Calu3 (cell line): ENCODE measurements at regions not wholly inside any gene's neighbourhood (a gene's known extent, or its start where the extent isn't known, plus 50 kb on each side); places are given as distances from the start of the nearest gene placed in this dataset.
A peak's percentile ranks its signal among the peaks of the same experiment; 100 is the strongest.

Experiments
- BruUV-seq: library from RNA; stranded (reverse); fragments of 400-500 nt; replicated peaks from 2 replicates; lab custom pipeline; 2021; lab: Mats Ljungman, UMichigan
- CTCF ChIA-PET: fragments of 300-600 bp; sonication (Branson Sonifier 250); formaldehyde crosslinking; loops from one replicate; lab custom pipeline; 2022; ENCODE audit warnings: antibody characterized with exemption; lab: Charles Lee
- DNase-seq: peaks from one replicate; pipeline ENCODE4 v3.0.0; 2022
- H3K27ac Mint-ChIP-seq: one replicate; pipeline ENCODE4 v1.8.0; 2022; ENCODE audit warnings: mixed read lengths; ENCODE audit not compliant: unreplicated experiment
- H3K27me3 Mint-ChIP-seq: one replicate; pipeline ENCODE4 v1.8.0; 2022; ENCODE audit warnings: mixed read lengths; ENCODE audit not compliant: unreplicated experiment
- H3K36me3 Mint-ChIP-seq: one replicate; pipeline ENCODE4 v1.8.0; 2022; ENCODE audit warnings: mild to moderate bottlenecking, moderate library complexity, mixed read lengths; ENCODE audit not compliant: insufficient read depth, unreplicated experiment
- H3K4me1 Mint-ChIP-seq: one replicate; pipeline ENCODE4 v1.8.0; 2022; ENCODE audit warnings: mild to moderate bottlenecking, low read depth, mixed read lengths; ENCODE audit not compliant: unreplicated experiment
- H3K4me3 Mint-ChIP-seq: one replicate; pipeline ENCODE4 v1.8.0; 2022; ENCODE audit warnings: mild to moderate bottlenecking, low read depth, moderate library complexity, mixed read lengths; ENCODE audit not compliant: unreplicated experiment
- H3K9me3 Mint-ChIP-seq: one replicate; pipeline ENCODE4 v1.8.0; 2022; ENCODE audit warnings: low read depth, mixed read lengths; ENCODE audit not compliant: unreplicated experiment
- intact Hi-C: fragments of 100-400 bp; cut with micrococcal nuclease; formaldehyde crosslinking; loops from one replicate; pipeline ENCODE4 v1.10.0; 2022; ENCODE audit not compliant: unreplicated experiment
- TF ChIP-seq, protein P1 (sequence below): fragments of 200-600 bp; IDR thresholded peaks from one replicate; pipeline ENCODE4 v1.8.0; 2022; ENCODE audit warnings: antibody characterized with exemption; ENCODE audit not compliant: unreplicated experiment

DNA sequence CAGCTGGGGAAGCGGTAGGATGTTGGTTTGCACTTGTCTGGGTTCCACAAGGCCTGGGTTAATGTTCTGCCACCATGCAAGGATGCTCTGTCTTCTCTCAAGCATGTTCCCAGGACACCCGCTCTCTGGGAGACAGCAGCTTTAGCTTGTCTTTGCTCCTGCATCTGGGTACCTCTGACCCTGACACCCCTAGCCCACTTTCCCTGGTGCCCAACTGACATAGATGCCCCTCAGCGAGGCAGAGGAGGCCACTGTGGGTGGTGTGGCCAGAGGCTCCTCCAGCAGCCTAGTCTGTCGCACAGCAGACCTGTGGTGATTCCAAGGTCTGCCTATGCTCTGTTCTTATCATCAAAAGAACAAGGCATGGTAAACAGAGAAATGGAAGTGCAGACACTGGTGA is 83.6 kb upstream of the ALDH1L1 start:
- no peak for DNase-seq
- no TSS peak for BruUV-seq
- Mint-ChIP-seq H3K4me3 (no peak overlapping the region), H3K27me3 (peaks cover 14% of the 10 kb centered on the region), H3K27ac (no peak overlapping the region), H3K9me3 (peaks cover 5% of the 10 kb centered on the region), H3K4me1 (peaks cover 28% of the 10 kb centered on the region), H3K36me3 (peaks cover 13% of the 10 kb centered on the region)
- TF ChIP-seq, protein P1, sequence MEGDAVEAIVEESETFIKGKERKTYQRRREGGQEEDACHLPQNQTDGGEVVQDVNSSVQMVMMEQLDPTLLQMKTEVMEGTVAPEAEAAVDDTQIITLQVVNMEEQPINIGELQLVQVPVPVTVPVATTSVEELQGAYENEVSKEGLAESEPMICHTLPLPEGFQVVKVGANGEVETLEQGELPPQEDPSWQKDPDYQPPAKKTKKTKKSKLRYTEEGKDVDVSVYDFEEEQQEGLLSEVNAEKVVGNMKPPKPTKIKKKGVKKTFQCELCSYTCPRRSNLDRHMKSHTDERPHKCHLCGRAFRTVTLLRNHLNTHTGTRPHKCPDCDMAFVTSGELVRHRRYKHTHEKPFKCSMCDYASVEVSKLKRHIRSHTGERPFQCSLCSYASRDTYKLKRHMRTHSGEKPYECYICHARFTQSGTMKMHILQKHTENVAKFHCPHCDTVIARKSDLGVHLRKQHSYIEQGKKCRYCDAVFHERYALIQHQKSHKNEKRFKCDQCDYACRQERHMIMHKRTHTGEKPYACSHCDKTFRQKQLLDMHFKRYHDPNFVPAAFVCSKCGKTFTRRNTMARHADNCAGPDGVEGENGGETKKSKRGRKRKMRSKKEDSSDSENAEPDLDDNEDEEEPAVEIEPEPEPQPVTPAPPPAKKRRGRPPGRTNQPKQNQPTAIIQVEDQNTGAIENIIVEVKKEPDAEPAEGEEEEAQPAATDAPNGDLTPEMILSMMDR = no peak
- intact Hi-C loops = no loop called here
- CTCF ChIA-PET = interaction anchor here (1.1 kb wide), 1 partner anchor 91 kb away, joined by 3 read pairs; no protein-coding TSS in a partner anchor

DNA sequence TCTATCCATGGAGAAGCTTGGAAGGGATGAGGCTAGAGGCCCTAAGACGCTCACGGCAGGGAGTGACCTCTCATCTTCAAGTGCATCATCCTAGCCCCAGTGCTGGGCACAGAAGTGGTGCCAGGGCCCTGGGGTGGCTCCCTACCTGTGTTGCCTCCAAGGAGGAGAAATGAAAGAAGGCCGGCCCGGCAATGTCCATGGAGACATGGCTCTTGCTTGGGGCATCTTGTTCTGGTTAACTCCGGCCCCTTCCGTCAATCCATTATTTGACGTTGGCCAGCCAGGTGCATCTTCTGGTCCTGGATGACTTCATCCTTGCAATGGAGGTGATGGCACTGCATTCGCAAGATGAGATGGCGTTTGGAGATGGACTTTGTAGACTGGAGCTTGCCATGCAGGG is 83.2 kb upstream of the ALDH1L1 start:
- TF ChIP-seq, protein P1 = no peak
- BruUV-seq = no TSS peak
- CTCF ChIA-PET = interaction anchor here (1.1 kb wide), 1 partner anchor 92 kb away, joined by 3 read pairs; no protein-coding TSS in a partner anchor

DNA sequence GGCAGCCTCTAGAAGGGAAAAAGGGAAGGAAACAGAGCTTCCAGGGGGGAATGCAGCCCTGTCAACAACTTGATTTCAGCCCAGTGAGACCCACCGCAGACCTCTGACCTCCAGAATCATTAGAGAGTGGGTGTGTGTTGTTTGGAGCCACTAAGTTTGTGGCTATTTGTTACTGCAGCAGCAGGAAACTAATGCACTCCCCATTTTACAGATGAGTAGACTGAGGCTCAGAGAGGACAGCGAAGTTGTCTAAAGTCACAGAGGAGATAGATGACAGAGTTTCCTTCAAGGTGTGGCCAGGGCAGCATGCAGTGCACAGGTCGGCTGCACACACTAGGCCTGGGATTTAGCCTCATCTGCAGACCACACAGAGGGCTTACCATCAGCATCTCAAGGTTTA is 81.8 kb upstream of the ALDH1L1 start:
- Mint-ChIP-seq H3K4me1 (peaks cover 16% of the 10 kb centered on the region), H3K27me3 (peaks cover 14% of the 10 kb centered on the region), H3K4me3 (no peak overlapping the region), H3K9me3 (peaks cover 5% of the 10 kb centered on the region), H3K27ac (no peak overlapping the region), H3K36me3 (peaks cover 3% of the 10 kb centered on the region)
- BruUV-seq = no TSS peak
- CTCF ChIA-PET = no interaction called here
- no peak for DNase-seq
- intact Hi-C loops = no loop called here
- TF ChIP-seq, protein P1 = no peak

More for the DNA sequence above, 83.2 kb upstream of the ALDH1L1 start:
- DNase-seq = no peak
- peaks cover 13% of the 10 kb centered on the region for H3K36me3 Mint-ChIP-seq
- peaks cover 14% of the 10 kb centered on the region for H3K27me3 Mint-ChIP-seq
- peaks cover 5% of the 10 kb centered on the region for H3K9me3 Mint-ChIP-seq
- no peak overlapping the region for H3K27ac Mint-ChIP-seq
- no peak overlapping the region for H3K4me3 Mint-ChIP-seq
- H3K4me1 Mint-ChIP-seq = peaks cover 28% of the 10 kb centered on the region
- intact Hi-C loops = no loop called here

DNA sequence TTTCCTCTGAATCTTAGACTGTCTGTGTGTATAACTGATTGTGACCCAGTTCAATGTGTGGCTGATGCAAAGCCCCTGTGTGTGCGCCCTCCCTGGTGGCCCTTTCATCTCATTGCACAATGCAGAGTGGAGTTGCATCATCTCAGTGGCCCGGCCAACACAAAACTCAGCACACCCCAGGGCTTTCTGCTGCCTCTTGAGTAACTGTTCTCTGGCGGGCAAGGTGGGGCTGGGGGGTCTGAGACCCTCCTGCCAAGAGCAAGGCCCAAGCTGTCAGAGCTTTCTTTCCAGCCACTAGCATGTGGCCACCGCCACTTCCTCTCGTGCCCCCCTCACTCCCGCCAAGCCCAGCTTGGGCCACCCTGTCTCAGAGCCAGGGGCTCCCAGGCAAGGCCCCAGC is 80.7 kb upstream of the ALDH1L1 start:
- Mint-ChIP-seq H3K4me1 (peaks cover 12% of the 10 kb centered on the region), H3K36me3 (no peaks in the 10 kb centered on the region), H3K4me3 (no peak overlapping the region), H3K9me3 (peaks cover 5% of the 10 kb centered on the region), H3K27ac (peak overlapping the region; percentile 51), H3K27me3 (peaks cover 14% of the 10 kb centered on the region)
- TF ChIP-seq, protein P1 = no peak
- no TSS peak for BruUV-seq
- intact Hi-C loops = no loop called here
- CTCF ChIA-PET = no interaction called here
- DNase-seq = peak; percentile 45
